GM12878 (cell line): ENCODE measurements at regions not wholly inside any gene's neighbourhood (a gene's known extent, or its start where the extent isn't known, plus 50 kb on each side); places are given as distances from the start of the nearest gene placed in this dataset.

Source experiments
- BCL11A ChIP-seq: IDR thresholded peaks from 2 replicates; pipeline ENCODE4 v1.6.1; 2011; ENCODE audit warnings: low read depth, low read length
- CREM ChIP-seq: IDR thresholded peaks from 2 replicates; pipeline ENCODE4 v1.6.1; 2014; ENCODE audit warnings: antibody characterized with exemption, low read depth
- FOXK2 ChIP-seq: fragments of 450-650 bp; IDR thresholded peaks from 2 replicates; pipeline ENCODE4 v1.6.1; 2017; ENCODE audit warnings: mild to moderate bottlenecking, moderate library complexity
- MXI1 ChIP-seq: fragments of 150-350 bp; IDR thresholded peaks from 2 replicates; pipeline ENCODE4 v1.6.1; 2011; ENCODE audit warnings: low read depth, mild to moderate bottlenecking, inconsistent platforms, low read length, improper control_type of control experiment
- PML ChIP-seq: IDR thresholded peaks from 2 replicates; pipeline ENCODE4 v1.6.1; 2012; ENCODE audit warnings: low read length, inconsistent platforms
- SMARCA5 ChIP-seq: fragments of 450-650 bp; IDR thresholded peaks from 2 replicates; pipeline ENCODE4 v1.6.1; 2017; ENCODE audit warnings: mild to moderate bottlenecking
- TF ChIP-seq, protein P1 (sequence below): fragments of 450-650 bp; IDR thresholded peaks from 2 replicates; pipeline ENCODE4 v1.6.1; 2017; ENCODE audit warnings: mild to moderate bottlenecking, moderate library complexity
- TF ChIP-seq, protein P2 (sequence below): fragments of 450-650 bp; IDR thresholded peaks from 2 replicates; pipeline ENCODE4 v1.6.1; 2016; ENCODE audit warnings: mild to moderate bottlenecking
- TF ChIP-seq, protein P3 (sequence below): fragments of 450-650 bp; IDR thresholded peaks from 2 replicates; pipeline ENCODE4 v1.6.1; 2016; ENCODE audit warnings: mild to moderate bottlenecking, moderate library complexity, borderline replicate concordance

DNA sequence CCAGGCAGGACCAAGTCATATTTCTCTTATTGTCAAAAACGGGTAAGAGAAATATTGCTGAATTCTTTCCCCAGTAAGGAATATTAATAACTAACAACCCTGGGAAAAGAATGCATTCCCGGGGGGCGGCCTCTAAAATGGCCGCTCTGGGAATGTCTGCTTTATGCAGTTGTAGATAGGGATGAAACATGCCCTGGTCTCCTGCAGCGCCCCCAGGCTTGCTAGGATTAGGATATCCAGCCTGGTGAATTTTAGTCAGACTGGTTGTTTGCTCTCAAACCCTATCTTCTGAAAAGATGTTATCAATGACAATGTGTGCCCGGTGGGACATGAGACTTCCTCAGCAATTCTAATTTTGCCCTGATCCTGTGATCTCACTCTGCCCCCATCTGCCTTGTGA, 448.1 kb downstream of the PTH2R start (continued):
- no peak for TF ChIP-seq PML
- no peak for TF ChIP-seq CREM
- TF ChIP-seq BCL11A, result no peak
- no peak for TF ChIP-seq MXI1
- TF ChIP-seq FOXK2, result no peak
- TF ChIP-seq, protein P1, sequence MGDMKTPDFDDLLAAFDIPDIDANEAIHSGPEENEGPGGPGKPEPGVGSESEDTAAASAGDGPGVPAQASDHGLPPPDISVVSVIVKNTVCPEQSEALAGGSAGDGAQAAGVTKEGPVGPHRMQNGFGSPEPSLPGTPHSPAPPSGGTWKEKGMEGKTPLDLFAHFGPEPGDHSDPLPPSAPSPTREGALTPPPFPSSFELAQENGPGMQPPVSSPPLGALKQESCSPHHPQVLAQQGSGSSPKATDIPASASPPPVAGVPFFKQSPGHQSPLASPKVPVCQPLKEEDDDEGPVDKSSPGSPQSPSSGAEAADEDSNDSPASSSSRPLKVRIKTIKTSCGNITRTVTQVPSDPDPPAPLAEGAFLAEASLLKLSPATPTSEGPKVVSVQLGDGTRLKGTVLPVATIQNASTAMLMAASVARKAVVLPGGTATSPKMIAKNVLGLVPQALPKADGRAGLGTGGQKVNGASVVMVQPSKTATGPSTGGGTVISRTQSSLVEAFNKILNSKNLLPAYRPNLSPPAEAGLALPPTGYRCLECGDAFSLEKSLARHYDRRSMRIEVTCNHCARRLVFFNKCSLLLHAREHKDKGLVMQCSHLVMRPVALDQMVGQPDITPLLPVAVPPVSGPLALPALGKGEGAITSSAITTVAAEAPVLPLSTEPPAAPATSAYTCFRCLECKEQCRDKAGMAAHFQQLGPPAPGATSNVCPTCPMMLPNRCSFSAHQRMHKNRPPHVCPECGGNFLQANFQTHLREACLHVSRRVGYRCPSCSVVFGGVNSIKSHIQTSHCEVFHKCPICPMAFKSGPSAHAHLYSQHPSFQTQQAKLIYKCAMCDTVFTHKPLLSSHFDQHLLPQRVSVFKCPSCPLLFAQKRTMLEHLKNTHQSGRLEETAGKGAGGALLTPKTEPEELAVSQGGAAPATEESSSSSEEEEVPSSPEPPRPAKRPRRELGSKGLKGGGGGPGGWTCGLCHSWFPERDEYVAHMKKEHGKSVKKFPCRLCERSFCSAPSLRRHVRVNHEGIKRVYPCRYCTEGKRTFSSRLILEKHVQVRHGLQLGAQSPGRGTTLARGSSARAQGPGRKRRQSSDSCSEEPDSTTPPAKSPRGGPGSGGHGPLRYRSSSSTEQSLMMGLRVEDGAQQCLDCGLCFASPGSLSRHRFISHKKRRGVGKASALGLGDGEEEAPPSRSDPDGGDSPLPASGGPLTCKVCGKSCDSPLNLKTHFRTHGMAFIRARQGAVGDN, result no peak
- no peak for TF ChIP-seq SMARCA5
- TF ChIP-seq, protein P2, sequence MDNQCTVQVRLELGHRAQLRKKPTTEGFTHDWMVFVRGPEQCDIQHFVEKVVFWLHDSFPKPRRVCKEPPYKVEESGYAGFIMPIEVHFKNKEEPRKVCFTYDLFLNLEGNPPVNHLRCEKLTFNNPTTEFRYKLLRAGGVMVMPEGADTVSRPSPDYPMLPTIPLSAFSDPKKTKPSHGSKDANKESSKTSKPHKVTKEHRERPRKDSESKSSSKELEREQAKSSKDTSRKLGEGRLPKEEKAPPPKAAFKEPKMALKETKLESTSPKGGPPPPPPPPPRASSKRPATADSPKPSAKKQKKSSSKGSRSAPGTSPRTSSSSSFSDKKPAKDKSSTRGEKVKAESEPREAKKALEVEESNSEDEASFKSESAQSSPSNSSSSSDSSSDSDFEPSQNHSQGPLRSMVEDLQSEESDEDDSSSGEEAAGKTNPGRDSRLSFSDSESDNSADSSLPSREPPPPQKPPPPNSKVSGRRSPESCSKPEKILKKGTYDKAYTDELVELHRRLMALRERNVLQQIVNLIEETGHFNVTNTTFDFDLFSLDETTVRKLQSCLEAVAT, result no peak
- TF ChIP-seq, protein P3, sequence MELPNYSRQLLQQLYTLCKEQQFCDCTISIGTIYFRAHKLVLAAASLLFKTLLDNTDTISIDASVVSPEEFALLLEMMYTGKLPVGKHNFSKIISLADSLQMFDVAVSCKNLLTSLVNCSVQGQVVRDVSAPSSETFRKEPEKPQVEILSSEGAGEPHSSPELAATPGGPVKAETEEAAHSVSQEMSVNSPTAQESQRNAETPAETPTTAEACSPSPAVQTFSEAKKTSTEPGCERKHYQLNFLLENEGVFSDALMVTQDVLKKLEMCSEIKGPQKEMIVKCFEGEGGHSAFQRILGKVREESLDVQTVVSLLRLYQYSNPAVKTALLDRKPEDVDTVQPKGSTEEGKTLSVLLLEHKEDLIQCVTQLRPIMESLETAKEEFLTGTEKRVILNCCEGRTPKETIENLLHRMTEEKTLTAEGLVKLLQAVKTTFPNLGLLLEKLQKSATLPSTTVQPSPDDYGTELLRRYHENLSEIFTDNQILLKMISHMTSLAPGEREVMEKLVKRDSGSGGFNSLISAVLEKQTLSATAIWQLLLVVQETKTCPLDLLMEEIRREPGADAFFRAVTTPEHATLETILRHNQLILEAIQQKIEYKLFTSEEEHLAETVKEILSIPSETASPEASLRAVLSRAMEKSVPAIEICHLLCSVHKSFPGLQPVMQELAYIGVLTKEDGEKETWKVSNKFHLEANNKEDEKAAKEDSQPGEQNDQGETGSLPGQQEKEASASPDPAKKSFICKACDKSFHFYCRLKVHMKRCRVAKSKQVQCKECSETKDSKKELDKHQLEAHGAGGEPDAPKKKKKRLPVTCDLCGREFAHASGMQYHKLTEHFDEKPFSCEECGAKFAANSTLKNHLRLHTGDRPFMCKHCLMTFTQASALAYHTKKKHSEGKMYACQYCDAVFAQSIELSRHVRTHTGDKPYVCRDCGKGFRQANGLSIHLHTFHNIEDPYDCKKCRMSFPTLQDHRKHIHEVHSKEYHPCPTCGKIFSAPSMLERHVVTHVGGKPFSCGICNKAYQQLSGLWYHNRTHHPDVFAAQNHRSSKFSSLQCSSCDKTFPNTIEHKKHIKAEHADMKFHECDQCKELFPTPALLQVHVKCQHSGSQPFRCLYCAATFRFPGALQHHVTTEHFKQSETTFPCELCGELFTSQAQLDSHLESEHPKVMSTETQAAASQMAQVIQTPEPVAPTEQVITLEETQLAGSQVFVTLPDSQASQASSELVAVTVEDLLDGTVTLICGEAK, result no peak
